ENCODE measurements at regions not wholly inside any gene's neighbourhood (a gene's known extent, or its start where the extent isn't known, plus 50 kb on each side); places are given as distances from the start of the nearest gene placed in this dataset.

DNA sequence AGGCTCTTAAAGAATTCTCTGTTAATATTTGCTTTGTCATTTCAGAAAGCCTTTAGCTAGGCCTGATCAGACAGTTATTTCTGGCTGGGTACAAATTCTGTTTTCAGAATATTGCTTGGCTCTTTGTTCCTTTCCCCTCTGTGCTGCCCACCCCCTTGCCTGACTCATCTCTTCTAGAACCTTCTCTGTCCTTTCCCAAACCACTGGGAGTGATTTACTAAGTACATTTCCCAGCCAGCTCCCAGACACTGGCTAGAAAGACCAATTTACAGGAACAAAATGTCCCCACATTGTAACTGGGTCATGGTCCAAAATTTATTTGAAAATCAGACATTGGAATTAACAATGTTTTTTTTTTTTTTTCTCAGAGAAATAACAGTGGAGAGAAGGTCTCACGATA lies 133.1 kb upstream of the MAP1B start:
- Mint-ChIP-seq H3K9me3 (ENCODE audit: insufficient read depth) (no peaks in the 10 kb centered on the region), H3K27ac (no peak overlapping the region), H3K4me3 (no peak overlapping the region), H3K36me3 (ENCODE audit: low read depth) (no peaks in the 10 kb centered on the region), H3K4me1 (ENCODE audit: low read depth) (no peaks in the 10 kb centered on the region), H3K27me3 (ENCODE audit: low read depth) (no peaks in the 10 kb centered on the region)
- POLR2A ChIA-PET, result no interaction called here
- CTCF ChIA-PET, result no interaction called here
- DNase-seq, result no peak
- ATAC-seq, result no peak

DNA sequence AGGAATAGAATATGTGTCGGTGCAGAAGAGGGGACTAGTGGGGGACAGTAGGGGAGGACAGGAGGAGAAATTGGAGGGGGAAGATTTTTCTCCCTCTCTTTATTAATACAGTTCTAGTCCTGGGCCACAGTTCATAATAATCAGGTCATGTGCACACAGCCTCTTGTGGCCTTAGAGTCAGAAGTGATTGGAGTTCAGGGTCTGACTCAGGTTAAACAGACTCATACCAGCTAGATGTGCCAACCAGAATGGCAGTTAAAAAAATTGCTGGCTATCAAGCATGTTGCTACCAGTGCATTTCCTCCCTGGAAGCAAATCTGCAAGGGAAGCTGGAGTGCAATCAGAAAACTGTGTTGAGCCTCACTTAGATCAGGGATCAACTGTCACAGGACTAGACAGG lies 132.7 kb upstream of the MAP1B start:
- Mint-ChIP-seq H3K4me3 (no peak overlapping the region), H3K27me3 (ENCODE audit: low read depth) (no peaks in the 10 kb centered on the region), H3K9me3 (ENCODE audit: insufficient read depth) (no peaks in the 10 kb centered on the region), H3K4me1 (ENCODE audit: low read depth) (no peaks in the 10 kb centered on the region), H3K36me3 (ENCODE audit: low read depth) (no peaks in the 10 kb centered on the region), H3K27ac (no peak overlapping the region)
- ATAC-seq (no peak), DNase-seq (no peak)
- CTCF ChIA-PET, result no interaction called here
- POLR2A ChIA-PET, result no interaction called here

DNA sequence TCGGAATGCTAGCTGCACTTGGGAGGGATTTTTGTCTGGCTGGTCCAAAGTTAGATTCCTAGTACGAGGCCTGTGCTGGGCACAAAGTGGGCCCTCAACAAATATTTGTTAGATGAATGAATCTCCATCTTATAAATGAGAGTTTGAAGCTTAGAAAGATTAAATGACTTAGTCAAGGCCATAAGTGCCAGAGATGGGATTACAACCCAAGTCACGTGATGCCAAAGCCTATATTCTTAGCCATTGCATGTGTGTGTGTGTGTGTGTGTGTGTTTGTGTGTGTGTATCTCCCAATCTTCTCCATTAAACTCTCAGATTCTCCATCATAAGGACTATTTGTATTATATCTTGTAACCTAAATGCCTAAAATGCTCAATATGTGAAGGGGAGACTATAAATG lies 130.8 kb upstream of the MAP1B start:
- ChIA-PET POLR2A (no interaction called here), CTCF (no interaction called here)
- H3K27ac Mint-ChIP-seq, result no peak overlapping the region
- no peaks in the 10 kb centered on the region for H3K36me3 Mint-ChIP-seq (ENCODE audit: low read depth)
- H3K4me3 Mint-ChIP-seq, result no peak overlapping the region
- H3K9me3 Mint-ChIP-seq (ENCODE audit: insufficient read depth), result no peaks in the 10 kb centered on the region
- H3K4me1 Mint-ChIP-seq (ENCODE audit: low read depth), result no peaks in the 10 kb centered on the region
- ATAC-seq (no peak), DNase-seq (no peak)
- peaks cover 2% of the 10 kb centered on the region for H3K27me3 Mint-ChIP-seq (ENCODE audit: low read depth)

- Mint-ChIP-seq H3K9me3 (ENCODE audit: insufficient read depth) (no peaks in the 10 kb centered on the region), H3K27me3 (ENCODE audit: low read depth) (peaks cover 2% of the 10 kb centered on the region), H3K4me3 (no peak overlapping the region), H3K27ac (no peak overlapping the region), H3K4me1 (ENCODE audit: low read depth) (no peaks in the 10 kb centered on the region), H3K36me3 (ENCODE audit: low read depth) (no peaks in the 10 kb centered on the region)
- ChIA-PET CTCF (no interaction called here), POLR2A (no interaction called here)
- ATAC-seq, result no peak
- no peak for DNase-seq
Observed at GRCh38 chr5:71977311-71977710, 130.0 kb upstream of the MAP1B start.

- CTCF ChIA-PET, result no interaction called here
- Mint-ChIP-seq H3K4me1 (ENCODE audit: low read depth) (no peaks in the 10 kb centered on the region), H3K36me3 (ENCODE audit: low read depth) (no peaks in the 10 kb centered on the region), H3K27ac (no peak overlapping the region), H3K27me3 (ENCODE audit: low read depth) (peaks cover 2% of the 10 kb centered on the region), H3K9me3 (ENCODE audit: insufficient read depth) (peaks cover 5% of the 10 kb centered on the region), H3K4me3 (no peak overlapping the region)
- no peak for ATAC-seq
- DNase-seq, result no peak
- POLR2A ChIA-PET, result no interaction called here
Observed at GRCh38 chr5:71978216-71978615, 129.1 kb upstream of the MAP1B start.

DNA sequence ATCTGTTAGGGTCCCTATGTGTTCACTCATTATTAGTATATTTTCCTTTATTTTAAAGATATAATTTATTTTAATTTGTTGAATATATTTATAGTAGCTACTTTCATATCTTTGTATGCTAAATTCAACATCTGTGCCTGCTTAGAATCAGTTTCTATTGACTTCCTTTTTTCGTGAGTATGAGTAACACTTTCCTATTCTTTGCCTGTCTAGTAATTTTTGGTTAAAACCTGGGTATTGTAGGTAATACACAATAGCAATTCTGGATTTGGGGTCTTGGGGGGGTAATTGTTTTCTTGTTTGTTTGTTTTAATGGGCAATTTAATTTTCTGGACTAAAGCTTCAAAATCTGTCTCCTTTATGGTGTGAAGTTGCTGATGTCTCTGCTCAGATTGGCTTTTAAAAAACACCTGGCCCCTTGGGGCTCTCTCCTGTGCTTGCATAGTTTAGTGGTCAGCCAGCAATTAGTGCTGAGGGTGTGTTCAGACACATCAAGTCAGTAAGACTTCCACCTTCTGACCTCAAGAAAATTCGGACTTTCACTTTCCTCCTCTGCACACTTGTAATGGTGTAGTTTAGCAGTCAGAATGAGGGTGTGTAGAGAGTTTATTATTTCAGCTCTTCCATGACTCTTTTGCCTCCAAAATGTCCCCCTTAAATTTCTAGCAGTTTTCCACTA lies 124.4 kb upstream of the MAP1B start:
- no peaks in the 10 kb centered on the region for H3K4me1 Mint-ChIP-seq (ENCODE audit: low read depth)
- DNase-seq, result no peak
- H3K36me3 Mint-ChIP-seq (ENCODE audit: low read depth), result no peaks in the 10 kb centered on the region
- no peak overlapping the region for H3K27ac Mint-ChIP-seq
- H3K4me3 Mint-ChIP-seq, result no peak overlapping the region
- H3K9me3 Mint-ChIP-seq (ENCODE audit: insufficient read depth), result peaks cover 8% of the 10 kb centered on the region
- CTCF ChIA-PET, result no interaction called here
- ATAC-seq, result no peak
- POLR2A ChIA-PET, result no interaction called here
- H3K27me3 Mint-ChIP-seq (ENCODE audit: low read depth), result peaks cover 2% of the 10 kb centered on the region

DNA sequence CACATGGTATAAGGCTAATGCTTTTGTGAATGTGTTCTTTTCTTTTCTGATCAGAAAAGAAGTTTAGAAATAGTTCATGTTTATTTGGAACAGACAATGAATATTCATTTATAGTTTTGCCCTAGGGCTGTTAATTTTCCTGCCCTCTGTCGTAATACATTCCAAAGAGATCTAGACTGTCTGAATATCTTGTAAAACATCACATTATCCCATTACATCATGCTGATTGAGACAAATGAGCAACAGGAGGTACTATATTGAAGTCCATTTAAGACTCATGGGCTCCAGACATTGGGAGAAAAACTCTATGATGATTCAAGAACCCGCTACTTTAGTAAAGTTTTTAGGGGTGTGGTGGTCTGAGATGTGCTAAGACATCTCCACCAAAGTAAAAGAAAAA lies 121.2 kb upstream of the MAP1B start:
- ChIA-PET CTCF (no interaction called here), POLR2A (no interaction called here)
- peaks cover 8% of the 10 kb centered on the region for H3K9me3 Mint-ChIP-seq (ENCODE audit: insufficient read depth)
- no peak overlapping the region for H3K4me3 Mint-ChIP-seq
- no peaks in the 10 kb centered on the region for H3K4me1 Mint-ChIP-seq (ENCODE audit: low read depth)
- no peak overlapping the region for H3K27ac Mint-ChIP-seq
- H3K27me3 Mint-ChIP-seq (ENCODE audit: low read depth), result no peaks in the 10 kb centered on the region
- DNase-seq, result no peak
- no peaks in the 10 kb centered on the region for H3K36me3 Mint-ChIP-seq (ENCODE audit: low read depth)
- ATAC-seq, result no peak

DNA sequence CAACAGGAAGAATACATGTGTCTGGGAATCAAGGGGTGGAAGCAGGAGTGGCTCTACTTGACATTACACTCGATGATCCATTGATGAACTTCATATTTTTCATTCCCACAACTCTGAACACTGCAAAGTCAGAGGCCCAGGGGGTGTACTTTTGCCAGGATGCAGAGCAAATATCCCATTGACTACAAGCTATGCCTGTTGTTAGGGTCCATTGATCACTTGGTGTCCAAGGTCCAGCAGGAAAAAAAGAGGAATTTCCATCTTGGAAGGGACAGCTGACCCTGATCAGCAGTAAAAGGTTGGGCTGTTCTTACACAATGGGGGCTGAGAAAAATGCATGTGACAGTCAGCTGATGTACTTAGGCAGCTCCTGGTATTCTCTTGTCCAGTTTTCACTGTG lies 118.5 kb upstream of the MAP1B start:
- ChIA-PET CTCF (no interaction called here), POLR2A (no interaction called here)
- no peaks in the 10 kb centered on the region for H3K36me3 Mint-ChIP-seq (ENCODE audit: low read depth)
- H3K27ac Mint-ChIP-seq, result no peak overlapping the region
- no peaks in the 10 kb centered on the region for H3K4me1 Mint-ChIP-seq (ENCODE audit: low read depth)
- no peak overlapping the region for H3K4me3 Mint-ChIP-seq
- peaks cover 4% of the 10 kb centered on the region for H3K27me3 Mint-ChIP-seq (ENCODE audit: low read depth)
- H3K9me3 Mint-ChIP-seq (ENCODE audit: insufficient read depth), result no peaks in the 10 kb centered on the region
- DNase-seq (no peak), ATAC-seq (no peak)

GRCh38 chr5:71993600-71993999 lies 113.7 kb upstream of the MAP1B start:
- H3K4me3 Mint-ChIP-seq, result no peak overlapping the region

DNA sequence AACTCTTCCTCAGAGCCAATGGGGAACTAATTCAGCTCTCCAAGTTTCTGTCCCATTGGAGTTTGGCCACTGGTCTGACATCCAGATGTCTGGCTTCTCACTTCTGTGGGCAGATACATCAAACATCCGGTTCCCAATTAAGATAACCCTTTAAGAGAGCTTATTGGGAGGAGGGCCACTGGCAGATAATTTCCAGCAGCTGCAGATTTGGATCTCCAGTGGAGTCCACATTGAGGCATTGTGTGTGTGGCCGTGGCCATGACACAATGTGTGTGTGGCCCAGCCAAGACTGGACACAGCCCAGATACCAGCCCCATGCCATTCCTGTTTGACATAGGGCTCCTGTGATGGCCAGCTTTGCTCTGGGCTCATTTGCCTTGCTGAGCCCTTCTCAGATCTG lies 110.5 kb upstream of the MAP1B start:
- no peak overlapping the region for H3K4me3 Mint-ChIP-seq
- peaks cover 4% of the 10 kb centered on the region for H3K27me3 Mint-ChIP-seq (ENCODE audit: low read depth)
- no peak for DNase-seq
- no peak overlapping the region for H3K27ac Mint-ChIP-seq
- no peaks in the 10 kb centered on the region for H3K9me3 Mint-ChIP-seq (ENCODE audit: insufficient read depth)
- POLR2A ChIA-PET, result no interaction called here
- ATAC-seq, result no peak
- CTCF ChIA-PET, result interaction anchor here (0.6 kb wide), 1 partner anchor 74 kb away, joined by 3 read pairs; no protein-coding TSS in a partner anchor
- H3K4me1 Mint-ChIP-seq (ENCODE audit: low read depth), result no peaks in the 10 kb centered on the region
- H3K36me3 Mint-ChIP-seq (ENCODE audit: low read depth), result no peaks in the 10 kb centered on the region

More at GRCh38 chr5:71993600-71993999, 113.7 kb upstream of the MAP1B start:
- H3K27ac Mint-ChIP-seq, result no peak overlapping the region
- CTCF ChIA-PET, result no interaction called here
- no peaks in the 10 kb centered on the region for H3K4me1 Mint-ChIP-seq (ENCODE audit: low read depth)
- no peak for DNase-seq
- POLR2A ChIA-PET, result no interaction called here
- no peaks in the 10 kb centered on the region for H3K36me3 Mint-ChIP-seq (ENCODE audit: low read depth)
- H3K27me3 Mint-ChIP-seq (ENCODE audit: low read depth), result peaks cover 4% of the 10 kb centered on the region
- ATAC-seq, result no peak
- no peaks in the 10 kb centered on the region for H3K9me3 Mint-ChIP-seq (ENCODE audit: insufficient read depth)

DNA sequence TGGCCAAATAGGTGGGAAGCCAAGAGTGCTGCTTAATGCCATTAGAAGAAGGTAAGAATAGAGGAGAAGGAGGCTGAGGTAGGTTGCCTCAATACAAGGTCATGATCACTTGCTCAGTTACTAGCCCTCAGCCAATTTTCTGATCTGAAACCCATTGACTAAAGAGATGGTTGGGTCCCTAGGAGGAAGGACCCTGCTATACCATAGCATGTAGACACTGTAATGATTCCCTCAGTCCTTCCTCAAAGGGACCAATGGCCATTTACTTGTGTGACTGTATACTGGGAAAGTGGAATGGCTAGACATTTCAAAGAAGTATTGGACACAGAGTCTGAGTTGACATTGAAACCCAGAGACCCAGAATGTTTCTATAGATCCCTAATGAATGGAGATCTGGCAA lies 108.5 kb upstream of the MAP1B start:
- no peak for ATAC-seq
- H3K4me3 Mint-ChIP-seq, result no peak overlapping the region
- no peak for DNase-seq
- H3K27me3 Mint-ChIP-seq (ENCODE audit: low read depth), result peaks cover 8% of the 10 kb centered on the region
- POLR2A ChIA-PET, result no interaction called here
- no peaks in the 10 kb centered on the region for H3K9me3 Mint-ChIP-seq (ENCODE audit: insufficient read depth)
- no peaks in the 10 kb centered on the region for H3K36me3 Mint-ChIP-seq (ENCODE audit: low read depth)
- CTCF ChIA-PET, result no interaction called here
- H3K4me1 Mint-ChIP-seq (ENCODE audit: low read depth), result no peaks in the 10 kb centered on the region
- no peak overlapping the region for H3K27ac Mint-ChIP-seq

- Mint-ChIP-seq H3K27ac (no peak overlapping the region), H3K27me3 (ENCODE audit: low read depth) (peaks cover 10% of the 10 kb centered on the region), H3K4me3 (no peak overlapping the region), H3K9me3 (ENCODE audit: insufficient read depth) (no peaks in the 10 kb centered on the region), H3K4me1 (ENCODE audit: low read depth) (no peaks in the 10 kb centered on the region), H3K36me3 (ENCODE audit: low read depth) (no peaks in the 10 kb centered on the region)
- POLR2A ChIA-PET, result no interaction called here
- DNase-seq (no peak), ATAC-seq (no peak)
- CTCF ChIA-PET, result no interaction called here
Observed at GRCh38 chr5:72000707-72001106, 106.6 kb upstream of the MAP1B start.

GRCh38 chr5:72005671-72006070 lies 101.6 kb upstream of the MAP1B start:
- Mint-ChIP-seq H3K36me3 (ENCODE audit: low read depth) (no peaks in the 10 kb centered on the region), H3K27ac (no peak overlapping the region), H3K4me1 (ENCODE audit: low read depth) (no peaks in the 10 kb centered on the region), H3K27me3 (ENCODE audit: low read depth) (peaks cover 10% of the 10 kb centered on the region), H3K4me3 (no peak overlapping the region), H3K9me3 (ENCODE audit: insufficient read depth) (no peaks in the 10 kb centered on the region)
- CTCF ChIA-PET, result no interaction called here
- ATAC-seq (no peak), DNase-seq (no peak)
- POLR2A ChIA-PET, result no interaction called here

All from activated CD8-positive, alpha-beta T cell treated with anti-CD3 and anti-CD28 coated beads, Interleukin-2, amount 10 ng/mL, durations not matched to agents 7 days and 5 days (primary cell).